Transverse colon (tissue), 4 donors: ENCODE measurements at regions not wholly inside any gene's neighbourhood (a gene's known extent, or its start where the extent isn't known, plus 50 kb on each side); places are given as distances from the start of the nearest gene placed in this dataset.

Experiments used
- CTCF ChIP-seq, 5 experiments: fragments of 200-600 bp in 3 of 5; fragments of 450-650 bp in 2 of 5; sonication (generic) in 3 of 5; IDR thresholded peaks; 1 replicate in 2 of 5; 2 replicates in 3 of 5; pipeline ENCODE4 v1.5.1; 2016 to 2017; ENCODE audit warnings: antibody characterized with exemption in 5 of 5, inconsistent platforms in 3 of 5, mild to moderate bottlenecking in 2 of 5, moderate library complexity in 1 of 5
- EP300 ChIP-seq: sonication (generic); formaldehyde crosslinking; IDR thresholded peaks from one replicate; pipeline ENCODE4 v1.6.1; 2017; ENCODE audit warnings: antibody characterized with exemption, low read depth
- POLR2AphosphoS5 ChIP-seq, 3 donors: sonication (generic); formaldehyde crosslinking; IDR thresholded peaks; one replicate each; pipeline ENCODE4 v1.6.1; 2016; ENCODE audit warnings: antibody characterized with exemption in 3 of 3

GRCh38 chr14:99030454-99030853, 241.5 kb downstream of the BCL11B start:
- no peak for TF ChIP-seq CTCF (IDR thresholded peaks at IDR 0.05)
- no peak for TF ChIP-seq EP300
- TF ChIP-seq POLR2AphosphoS5 (IDR thresholded peaks at IDR 0.05): no peak
